ENCODE measurements at regions not wholly inside any gene's neighbourhood (a gene's known extent, or its start where the extent isn't known, plus 50 kb on each side); places are given as distances from the start of the nearest gene placed in this dataset.
A peak's percentile ranks its signal among the peaks of the same experiment; 100 is the strongest.

- TF ChIP-seq, protein P1, sequence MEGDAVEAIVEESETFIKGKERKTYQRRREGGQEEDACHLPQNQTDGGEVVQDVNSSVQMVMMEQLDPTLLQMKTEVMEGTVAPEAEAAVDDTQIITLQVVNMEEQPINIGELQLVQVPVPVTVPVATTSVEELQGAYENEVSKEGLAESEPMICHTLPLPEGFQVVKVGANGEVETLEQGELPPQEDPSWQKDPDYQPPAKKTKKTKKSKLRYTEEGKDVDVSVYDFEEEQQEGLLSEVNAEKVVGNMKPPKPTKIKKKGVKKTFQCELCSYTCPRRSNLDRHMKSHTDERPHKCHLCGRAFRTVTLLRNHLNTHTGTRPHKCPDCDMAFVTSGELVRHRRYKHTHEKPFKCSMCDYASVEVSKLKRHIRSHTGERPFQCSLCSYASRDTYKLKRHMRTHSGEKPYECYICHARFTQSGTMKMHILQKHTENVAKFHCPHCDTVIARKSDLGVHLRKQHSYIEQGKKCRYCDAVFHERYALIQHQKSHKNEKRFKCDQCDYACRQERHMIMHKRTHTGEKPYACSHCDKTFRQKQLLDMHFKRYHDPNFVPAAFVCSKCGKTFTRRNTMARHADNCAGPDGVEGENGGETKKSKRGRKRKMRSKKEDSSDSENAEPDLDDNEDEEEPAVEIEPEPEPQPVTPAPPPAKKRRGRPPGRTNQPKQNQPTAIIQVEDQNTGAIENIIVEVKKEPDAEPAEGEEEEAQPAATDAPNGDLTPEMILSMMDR (IDR thresholded peaks at IDR 0.05), result no peak
- Histone ChIP-seq H3K4me3 (no peak overlapping the region), H3K27me3 (peaks cover 0 to 8% (median 0%) of the 10 kb centered on the region in 7 donors), H3K4me1 (peaks cover 0 to 20% (median 0%) of the 10 kb centered on the region in 9 donors), H3K27ac (peak overlapping the region in 1 of 10 donors; percentile 82), H3K9me3 (no peaks in the 10 kb centered on the region), H3K36me3 (no peaks in the 10 kb centered on the region)
- DNase-seq (peak; percentile 25 to 32), ATAC-seq (peak in 6 of 8 donors; percentile 51 to 80 (median 64))
- intact Hi-C loops (cut with DNase I), result no loop called here
- 50 to 54% methylated on average over 8 of the region's 8 CpGs for WGBS, 2 donors
Observed at GRCh38 chr21:35102488-35103371, 53.6 kb upstream of the RUNX1 start.

DNA sequence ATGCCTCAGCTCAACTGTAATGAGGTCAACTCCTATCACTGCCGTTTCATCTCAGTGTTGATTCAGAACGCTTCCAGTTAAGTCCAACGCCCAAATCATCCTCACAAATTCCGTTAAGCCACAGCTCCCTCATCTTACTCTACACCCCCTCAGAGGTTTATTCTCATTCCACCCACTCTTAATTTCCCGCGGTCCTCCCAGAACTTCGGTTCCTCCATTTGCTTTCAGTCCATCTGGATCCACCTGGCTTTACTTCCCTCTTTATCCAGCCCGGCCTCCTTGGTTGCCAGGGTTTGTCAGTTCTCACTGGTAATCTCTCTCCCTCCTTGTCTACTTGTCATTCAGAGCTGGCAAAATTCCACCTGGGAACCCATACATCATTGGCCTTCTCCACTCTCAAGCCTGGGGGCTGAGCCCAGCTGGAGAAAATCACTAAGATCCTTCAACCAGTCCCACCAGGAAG, 51.3 kb upstream of the RUNX1 start:
- Histone ChIP-seq H3K9me3 (no peaks in the 10 kb centered on the region), H3K27me3 (peaks cover 0 to 8% (median 0%) of the 10 kb centered on the region in 7 donors), H3K4me1 (peaks cover 0 to 20% (median 0%) of the 10 kb centered on the region in 9 donors), H3K36me3 (no peaks in the 10 kb centered on the region), H3K4me3 (no peak overlapping the region), H3K27ac (peak overlapping the region in 2 of 10 donors; percentile 30 to 56)
- peak in 6 of 8 donors; percentile 8 to 72 (median 46) for ATAC-seq
- TF ChIP-seq, protein P1 (IDR thresholded peaks at IDR 0.05), result no peak
- intact Hi-C loops (cut with DNase I), result no loop called here
- 70 to 72% methylated on average over 8 of the region's 8 CpGs for WGBS, 2 donors
- peak in 1 of 2 donors; percentile 13 for DNase-seq

- WGBS, 2 donors, result 80 to 82% methylated on average over 1 of the region's 1 CpG
- DNase-seq, result no peak
- no peak overlapping the region for H3K4me3 ChIP-seq
- H3K36me3 ChIP-seq, result no peaks in the 10 kb centered on the region
- H3K27ac ChIP-seq, result no peak overlapping the region
- TF ChIP-seq, protein P1 (IDR thresholded peaks at IDR 0.05), result no peak
- no peak for ATAC-seq
- H3K4me1 ChIP-seq, result peaks cover 0 to 20% (median 0%) of the 10 kb centered on the region in 9 donors
- H3K9me3 ChIP-seq, result no peaks in the 10 kb centered on the region
- intact Hi-C loops (cut with DNase I), result no loop called here
- H3K27me3 ChIP-seq, result peaks cover 0 to 6% (median 0%) of the 10 kb centered on the region in 7 donors
Observed at GRCh38 chr21:35099310-35099709, 50.2 kb upstream of the RUNX1 start.

Small RNA genes lying in the stretch of these regions (microRNA-seq; reads per million reads assigned to microRNA genes)
- gene MIR802, result 0 reads per million in 2 donors

All from heart right ventricle (tissue), 16 donors.